ENCODE measurements at regions not wholly inside any gene's neighbourhood (a gene's known extent, or its start where the extent isn't known, plus 50 kb on each side); places are given as distances from the start of the nearest gene placed in this dataset.
A peak's percentile ranks its signal among the peaks of the same experiment; 100 is the strongest.

DNA sequence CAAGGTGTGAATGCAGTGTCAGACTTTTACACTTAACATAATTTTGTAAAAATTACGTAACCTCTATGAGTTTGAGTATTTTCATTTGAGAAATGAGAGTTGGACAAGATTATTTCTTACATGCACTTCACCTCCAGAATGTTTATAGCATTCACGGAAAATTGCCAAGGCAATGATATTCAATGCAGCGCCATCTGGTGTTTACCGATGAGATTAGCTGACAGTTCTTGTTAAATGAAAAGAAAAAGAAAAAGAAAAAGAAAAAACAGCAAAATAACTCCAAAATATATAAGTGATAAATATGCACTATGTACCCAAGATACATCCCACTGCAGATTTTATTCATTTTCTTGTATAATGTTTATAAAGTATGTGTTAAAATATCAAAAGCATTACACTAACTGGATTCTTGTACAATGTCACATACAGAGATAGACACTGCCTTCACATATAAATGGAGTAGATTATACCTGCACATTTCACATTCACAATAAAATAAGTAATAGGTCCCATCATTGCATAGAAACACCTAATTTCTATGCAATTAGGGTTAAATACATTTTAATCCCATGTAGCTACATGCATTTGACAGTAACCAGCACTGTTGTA lies 976.3 kb upstream of the FAT3 start:
- Histone ChIP-seq H2BK120ac (ENCODE audit: low read depth, low read length) (no peak overlapping the region), H3K4me3 (ENCODE audit: insufficient read depth, low read depth, low read length) (no peak overlapping the region), H3K36me3 (ENCODE audit: control insufficient read depth, insufficient read depth, low read length) (no peaks in the 10 kb centered on the region), H3K4ac (ENCODE audit: low read depth, low read length) (no peak overlapping the region), H3K23ac (ENCODE audit: low read depth, low read length) (no peak overlapping the region), H2AK9ac (replicated peaks; ENCODE audit: low read depth, low read length, poor library complexity) (no peak overlapping the region), H2BK15ac (ENCODE audit: low read depth, low read length) (no peak overlapping the region), H3K56ac (ENCODE audit: extremely low read depth, insufficient read depth, low read length) (no peak overlapping the region), H3K4me1 (ENCODE audit: control insufficient read depth, insufficient read depth, low read length) (no peaks in the 10 kb centered on the region), H3K9me1 (ENCODE audit: insufficient read depth, low read length) (no peaks in the 10 kb centered on the region), H3K27me3 (ENCODE audit: control insufficient read depth, insufficient read depth, low read length) (no peaks in the 10 kb centered on the region), H3K9ac (ENCODE audit: low read depth, low read length) (no peak overlapping the region), H3K27ac (ENCODE audit: insufficient read depth, low read length) (no peak overlapping the region), H4K91ac (ENCODE audit: insufficient read depth, low read depth, low read length) (no peak overlapping the region), H3K4me2 (ENCODE audit: low read depth, low read length) (no peak overlapping the region), H4K5ac (ENCODE audit: low read depth, low read length) (no peak overlapping the region), H2BK20ac (ENCODE audit: low read depth, low read length) (no peak overlapping the region), H3K18ac (ENCODE audit: low read depth, low read length) (no peak overlapping the region), H3K14ac (replicated peaks; ENCODE audit: low read depth, low read length) (no peak overlapping the region), H2AK5ac (ENCODE audit: low read depth, low read length) (no peak overlapping the region), H2BK5ac (ENCODE audit: low read depth, low read length, poor library complexity, severe bottlenecking) (no peak overlapping the region), H3K79me1 (ENCODE audit: low read depth in 1 of 2, low read length in 2 of 2) (no peaks in the 10 kb centered on the region), H4K8ac (ENCODE audit: low read depth in 2 of 2, low read length in 2 of 2) (no peak overlapping the region), H4K20me1 (ENCODE audit: insufficient read depth, low read length) (no peaks in the 10 kb centered on the region), H3K9me3 (ENCODE audit: control insufficient read depth, insufficient read depth, low read length) (no peaks in the 10 kb centered on the region), H2AFZ (replicated peaks; ENCODE audit: low read length, poor library complexity) (no peak overlapping the region)
- CTCF ChIA-PET, result interaction anchor here (0.8 to 1.6 kb wide), 2 partner anchors 16 to 995 kb away, joined by 3 read pairs; no protein-coding TSS in a partner anchor
- ATAC-seq (ENCODE audit: low read depth) (no peak; the same call in 1 of the 2 replicates), DNase-seq (peak; percentile 53)
- TF ChIP-seq MXI1 (IDR thresholded peaks at IDR 0.05; ENCODE audit: borderline replicate concordance, low read depth, low read length) (no peak), CEBPB (IDR thresholded peaks at IDR 0.05; ENCODE audit: low read depth, low read length) (0 out of 2 replicates have a peak, but pooled peaks have one; percentile 3), FOS (IDR thresholded peaks at IDR 0.05; ENCODE audit: low read depth, low read length) (no peak), SMC3 (IDR thresholded peaks at IDR 0.05; ENCODE audit: low read depth, low read length) (peak; percentile 52), MAFK (IDR thresholded peaks at IDR 0.05; ENCODE audit: low read depth, low read length) (no peak), RAD21 (IDR thresholded peaks at IDR 0.05; ENCODE audit: low read length) (peak; percentile 62)
- TF ChIP-seq, protein P1, sequence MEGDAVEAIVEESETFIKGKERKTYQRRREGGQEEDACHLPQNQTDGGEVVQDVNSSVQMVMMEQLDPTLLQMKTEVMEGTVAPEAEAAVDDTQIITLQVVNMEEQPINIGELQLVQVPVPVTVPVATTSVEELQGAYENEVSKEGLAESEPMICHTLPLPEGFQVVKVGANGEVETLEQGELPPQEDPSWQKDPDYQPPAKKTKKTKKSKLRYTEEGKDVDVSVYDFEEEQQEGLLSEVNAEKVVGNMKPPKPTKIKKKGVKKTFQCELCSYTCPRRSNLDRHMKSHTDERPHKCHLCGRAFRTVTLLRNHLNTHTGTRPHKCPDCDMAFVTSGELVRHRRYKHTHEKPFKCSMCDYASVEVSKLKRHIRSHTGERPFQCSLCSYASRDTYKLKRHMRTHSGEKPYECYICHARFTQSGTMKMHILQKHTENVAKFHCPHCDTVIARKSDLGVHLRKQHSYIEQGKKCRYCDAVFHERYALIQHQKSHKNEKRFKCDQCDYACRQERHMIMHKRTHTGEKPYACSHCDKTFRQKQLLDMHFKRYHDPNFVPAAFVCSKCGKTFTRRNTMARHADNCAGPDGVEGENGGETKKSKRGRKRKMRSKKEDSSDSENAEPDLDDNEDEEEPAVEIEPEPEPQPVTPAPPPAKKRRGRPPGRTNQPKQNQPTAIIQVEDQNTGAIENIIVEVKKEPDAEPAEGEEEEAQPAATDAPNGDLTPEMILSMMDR (conservative IDR thresholded peaks at IDR 0.05; ENCODE audit: low read depth, low read length), result peak; percentile 65
- dilution Hi-C loops (cut with HindIII; ENCODE audit: low sequenced_read_pairs, unreplicated experiment) (no loop called here), in situ Hi-C loops (cut with MboI; ENCODE audit: low sequenced_read_pairs) (no loop called here), intact Hi-C loops (cut with micrococcal nuclease) (loop anchor here (2.0 to 5.0 kb wide), 2 partner anchors 208 to 961 kb away; no protein-coding TSS in a partner anchor)
- no TSS peak for BruUV-seq (replicated peaks)
- WGBS, 2 experiments (ENCODE audit: extremely low coverage in 2 of 2, insufficient read length in 1 of 2), result no CpG with 5 or more reads among the region's 4 CpGs
- POLR2A ChIA-PET (ENCODE audit: unreplicated experiment), result no interaction called here

Measured in IMR-90 (cell line).